OCI-LY7 (cell line): ENCODE measurements at regions not wholly inside any gene's neighbourhood (a gene's known extent, or its start where the extent isn't known, plus 50 kb on each side); places are given as distances from the start of the nearest gene placed in this dataset.

Source experiments
- BruUV-seq: library from RNA; stranded (reverse); fragments of 400-500 nt; replicated peaks from 2 replicates; lab custom pipeline; 2021; lab: Mats Ljungman, UMichigan
- CTCF ChIA-PET: fragments of 300-600 bp; sonication (Branson Sonifier 250); formaldehyde crosslinking; loops from one replicate; lab custom pipeline; 2022; ENCODE audit warnings: antibody characterized with exemption; ENCODE audit not compliant: unreplicated experiment; lab: Charles Lee
- POLR2A ChIA-PET: fragments of 300-600 bp; sonication (Branson Sonifier 250); formaldehyde crosslinking; loops from one replicate; lab custom pipeline; 2022; ENCODE audit warnings: antibody characterized with exemption; lab: Charles Lee
- DNase-seq: peaks from one replicate; pipeline ENCODE4 v3.0.0-alpha.2; 2015; ENCODE audit warnings: low spot score
- H2AFZ ChIP-seq: fragments of 200-600 bp; sonication (generic), shearing (Covaris generic); 2 replicates; pipeline ENCODE4 v1.6.1; 2014; ENCODE audit warnings: mild to moderate bottlenecking, antibody characterized with exemption, low read length, moderate library complexity
- H3K27ac ChIP-seq: fragments of 200-600 bp; sonication (generic); 2 replicates; pipeline ENCODE4 v1.5.1; 2014; ENCODE audit warnings: mixed run types, low read depth, mild to moderate bottlenecking, moderate library complexity, low read length, inconsistent platforms; ENCODE audit not compliant: poor library complexity, severe bottlenecking
- H3K36me3 ChIP-seq: fragments of 200-600 bp; sonication (generic); 2 replicates; pipeline ENCODE4 v1.6.1; 2014; ENCODE audit warnings: mild to moderate bottlenecking, antibody characterized with exemption, low read length, moderate library complexity, mixed read lengths; ENCODE audit not compliant: insufficient read depth
- H3K4me1 ChIP-seq: fragments of 200-600 bp; sonication (generic); 2 replicates; pipeline ENCODE4 v1.5.1; 2014; ENCODE audit warnings: mild to moderate bottlenecking, low read length; ENCODE audit not compliant: insufficient read depth, poor library complexity, severe bottlenecking
- H3K4me2 ChIP-seq: fragments of 200-600 bp; sonication (generic); 2 replicates; pipeline ENCODE4 v1.6.1; 2014; ENCODE audit warnings: mild to moderate bottlenecking, low read length
- H3K4me3 ChIP-seq: fragments of 200-600 bp; sonication (generic); 2 replicates; pipeline ENCODE4 v1.5.1; 2014; ENCODE audit warnings: mild to moderate bottlenecking, low read depth, low read length; ENCODE audit not compliant: poor library complexity, severe bottlenecking
- H3K79me2 ChIP-seq: fragments of 200-600 bp; sonication (generic); 2 replicates; pipeline ENCODE4 v1.6.1; 2016; ENCODE audit warnings: low read depth, mild to moderate bottlenecking, low read length, moderate library complexity, mixed read lengths; ENCODE audit not compliant: insufficient read depth
- H3K9me2 ChIP-seq: fragments of 200-600 bp; sonication (generic); 2 replicates; pipeline ENCODE4 v1.6.1; 2016; ENCODE audit warnings: mild to moderate bottlenecking, low read length, mixed read lengths; ENCODE audit not compliant: insufficient read depth
- H3K9me3 ChIP-seq: fragments of 200-600 bp; sonication (generic); 2 replicates; pipeline ENCODE4 v1.6.1; 2014; ENCODE audit warnings: mild to moderate bottlenecking, mixed run types, low read length, mixed read lengths
- H4K20me1 ChIP-seq: fragments of 200-600 bp; sonication (generic); 2 replicates; pipeline ENCODE4 v1.6.1; 2014; ENCODE audit warnings: mild to moderate bottlenecking, antibody characterized with exemption, low read length, moderate library complexity, mixed read lengths; ENCODE audit not compliant: insufficient read depth
- CTCF ChIP-seq: fragments of 200-600 bp; sonication (generic); conservative IDR thresholded peaks from 2 replicates; pipeline ENCODE4 v1.5.1; 2014; ENCODE audit warnings: mild to moderate bottlenecking, antibody characterized with exemption, low read length, moderate library complexity, mixed read lengths
- EZH2phosphoT487 ChIP-seq: fragments of 200-600 bp; sonication (generic); IDR thresholded peaks from 2 replicates; pipeline ENCODE4 v1.6.1; 2018; ENCODE audit warnings: low read depth, borderline replicate concordance, mild to moderate bottlenecking, mixed run types, antibody characterized with exemption, low read length, moderate library complexity, mixed read lengths
- intact Hi-C: fragments of 100-400 bp; cut with micrococcal nuclease; formaldehyde crosslinking; loops from one replicate; pipeline ENCODE4 v1.10.0; 2022; ENCODE audit not compliant: unreplicated experiment

- TF ChIP-seq CTCF (no peak), EZH2phosphoT487 (no peak)
- H2AFZ ChIP-seq = no peak overlapping the region
- CTCF ChIA-PET = no interaction called here
- no peaks in the 10 kb centered on the region for H3K4me1 ChIP-seq
- intact Hi-C loops = no loop called here
- H3K36me3 ChIP-seq = no peaks in the 10 kb centered on the region
- no TSS peak for BruUV-seq
- POLR2A ChIA-PET = no interaction called here
- no peaks in the 10 kb centered on the region for H3K79me2 ChIP-seq
- no peaks in the 10 kb centered on the region for H3K9me2 ChIP-seq
- no peaks in the 10 kb centered on the region for H4K20me1 ChIP-seq
- DNase-seq = no peak
- no peak overlapping the region for H3K4me2 ChIP-seq
- H3K27ac ChIP-seq = no peak overlapping the region
- peaks cover 16% of the 10 kb centered on the region; the same call in 1 of the 2 replicates for H3K9me3 ChIP-seq
- H3K4me3 ChIP-seq = no peak overlapping the region
Observed at GRCh38 chr3:34439796-34440195, 641.4 kb downstream of the PDCD6IP start.

- H3K4me3 ChIP-seq = no peak overlapping the region
- H2AFZ ChIP-seq = no peak overlapping the region
- peaks cover 16% of the 10 kb centered on the region; the same call in 1 of the 2 replicates for H3K9me3 ChIP-seq
- CTCF ChIA-PET = no interaction called here
- H3K4me2 ChIP-seq = no peak overlapping the region
- POLR2A ChIA-PET = interaction anchor here (0.6 kb wide), 1 partner anchor 9 kb away, joined by 3 read pairs; no protein-coding TSS in a partner anchor
- H4K20me1 ChIP-seq = no peaks in the 10 kb centered on the region
- H3K79me2 ChIP-seq = no peaks in the 10 kb centered on the region
- intact Hi-C loops = no loop called here
- DNase-seq = no peak
- H3K4me1 ChIP-seq = no peaks in the 10 kb centered on the region
- no peak for TF ChIP-seq CTCF
- TF ChIP-seq EZH2phosphoT487 = no peak
- BruUV-seq = no TSS peak
- no peaks in the 10 kb centered on the region for H3K9me2 ChIP-seq
- no peaks in the 10 kb centered on the region for H3K36me3 ChIP-seq
- no peak overlapping the region for H3K27ac ChIP-seq
Observed at GRCh38 chr3:34444137-34444536, 645.7 kb downstream of the PDCD6IP start.

- H2AFZ ChIP-seq = no peak overlapping the region
- TF ChIP-seq CTCF (no peak), EZH2phosphoT487 (no peak)
- H3K79me2 ChIP-seq = no peaks in the 10 kb centered on the region
- 0 out of 2 replicates have a peak, but pooled peaks cover 2% of the 10 kb centered on the region for H3K9me3 ChIP-seq
- H3K4me2 ChIP-seq = no peak overlapping the region
- no peaks in the 10 kb centered on the region for H3K36me3 ChIP-seq
- H4K20me1 ChIP-seq = no peaks in the 10 kb centered on the region
- no peak for DNase-seq
- no TSS peak for BruUV-seq
- H3K4me3 ChIP-seq = no peak overlapping the region
- no peaks in the 10 kb centered on the region for H3K4me1 ChIP-seq
- intact Hi-C loops = no loop called here
- ChIA-PET CTCF (interaction anchor here (0.6 kb wide), 1 partner anchor 22 kb away, joined by 3 read pairs; no protein-coding TSS in a partner anchor), POLR2A (interaction anchor here (0.7 kb wide), 1 partner anchor 14 kb away, joined by 3 read pairs; no protein-coding TSS in a partner anchor)
- no peaks in the 10 kb centered on the region for H3K9me2 ChIP-seq
- H3K27ac ChIP-seq = no peak overlapping the region
Observed at GRCh38 chr3:34449305-34449704, 650.9 kb downstream of the PDCD6IP start.
